ENCODE measurements at regions not wholly inside any gene's neighbourhood (a gene's known extent, or its start where the extent isn't known, plus 50 kb on each side); places are given as distances from the start of the nearest gene placed in this dataset.

DNA sequence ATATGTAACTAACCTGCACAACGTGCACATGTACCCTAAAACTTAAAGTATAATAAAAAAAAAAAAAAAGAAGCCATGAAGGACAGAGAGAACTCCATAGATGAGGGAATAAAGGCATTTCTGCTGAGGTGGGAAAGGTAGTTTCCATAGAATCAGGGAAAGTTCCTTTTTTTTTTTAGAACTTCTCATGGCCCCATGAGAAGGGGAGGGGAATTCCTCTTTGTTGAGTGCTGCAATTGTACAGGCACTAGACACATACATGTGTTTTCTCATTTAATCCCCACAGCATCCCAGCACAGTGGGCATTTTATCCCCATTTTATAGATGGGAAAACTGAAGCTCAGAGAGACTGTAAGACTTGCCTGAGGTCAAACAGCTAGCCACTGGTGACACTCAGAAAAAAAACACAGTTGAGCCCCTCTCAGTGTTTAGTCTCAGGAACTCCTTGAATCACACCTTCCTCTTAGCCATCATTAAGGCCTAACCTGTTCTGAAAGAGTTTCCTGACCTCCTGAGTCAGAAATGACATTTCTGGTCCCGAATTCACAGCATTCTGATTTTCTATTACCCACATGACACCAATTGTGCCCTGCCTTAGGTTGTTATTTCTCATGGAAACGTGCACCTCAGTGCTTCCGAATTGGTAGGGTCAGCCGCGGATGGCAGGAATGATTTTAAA is 189.3 kb upstream of the G2E3 start:
- TF ChIP-seq, protein P1, sequence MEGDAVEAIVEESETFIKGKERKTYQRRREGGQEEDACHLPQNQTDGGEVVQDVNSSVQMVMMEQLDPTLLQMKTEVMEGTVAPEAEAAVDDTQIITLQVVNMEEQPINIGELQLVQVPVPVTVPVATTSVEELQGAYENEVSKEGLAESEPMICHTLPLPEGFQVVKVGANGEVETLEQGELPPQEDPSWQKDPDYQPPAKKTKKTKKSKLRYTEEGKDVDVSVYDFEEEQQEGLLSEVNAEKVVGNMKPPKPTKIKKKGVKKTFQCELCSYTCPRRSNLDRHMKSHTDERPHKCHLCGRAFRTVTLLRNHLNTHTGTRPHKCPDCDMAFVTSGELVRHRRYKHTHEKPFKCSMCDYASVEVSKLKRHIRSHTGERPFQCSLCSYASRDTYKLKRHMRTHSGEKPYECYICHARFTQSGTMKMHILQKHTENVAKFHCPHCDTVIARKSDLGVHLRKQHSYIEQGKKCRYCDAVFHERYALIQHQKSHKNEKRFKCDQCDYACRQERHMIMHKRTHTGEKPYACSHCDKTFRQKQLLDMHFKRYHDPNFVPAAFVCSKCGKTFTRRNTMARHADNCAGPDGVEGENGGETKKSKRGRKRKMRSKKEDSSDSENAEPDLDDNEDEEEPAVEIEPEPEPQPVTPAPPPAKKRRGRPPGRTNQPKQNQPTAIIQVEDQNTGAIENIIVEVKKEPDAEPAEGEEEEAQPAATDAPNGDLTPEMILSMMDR (IDR thresholded peaks at IDR 0.05), result no peak
- no peak for TF ChIP-seq POLR2A (IDR thresholded peaks at IDR 0.05)

Data from esophagus squamous epithelium (tissue), 4 donors.